Non-pigmented ciliary epithelial cell (primary cell): ENCODE measurements at regions not wholly inside any gene's neighbourhood (a gene's known extent, or its start where the extent isn't known, plus 50 kb on each side); places are given as distances from the start of the nearest gene placed in this dataset.

ENCODE experiments used
- DNase-seq: peaks from one replicate; pipeline ENCODE4 v3.0.0-alpha.2; 2010; ENCODE audit warnings: low read depth

DNA sequence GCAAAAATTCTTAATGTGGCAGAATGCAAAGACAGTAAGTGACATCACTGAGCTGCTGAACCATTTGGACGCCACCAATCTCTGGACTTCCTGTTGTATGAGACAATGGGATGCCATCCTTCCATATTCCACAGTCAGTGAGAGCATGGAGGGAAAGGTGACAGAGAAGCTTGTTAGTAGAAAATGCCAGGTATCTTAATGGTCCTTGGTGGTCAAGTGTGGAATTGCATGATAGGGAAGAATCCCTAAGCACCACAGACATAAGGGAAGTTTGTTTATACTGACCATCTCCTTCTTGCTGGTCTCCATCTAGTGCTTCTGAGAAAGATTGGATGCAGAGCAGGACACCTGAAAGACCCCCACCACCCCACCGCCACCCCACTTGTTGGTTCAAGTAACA is 1410.0 kb upstream of the TMEM132C start:
- no peak for DNase-seq

DNA sequence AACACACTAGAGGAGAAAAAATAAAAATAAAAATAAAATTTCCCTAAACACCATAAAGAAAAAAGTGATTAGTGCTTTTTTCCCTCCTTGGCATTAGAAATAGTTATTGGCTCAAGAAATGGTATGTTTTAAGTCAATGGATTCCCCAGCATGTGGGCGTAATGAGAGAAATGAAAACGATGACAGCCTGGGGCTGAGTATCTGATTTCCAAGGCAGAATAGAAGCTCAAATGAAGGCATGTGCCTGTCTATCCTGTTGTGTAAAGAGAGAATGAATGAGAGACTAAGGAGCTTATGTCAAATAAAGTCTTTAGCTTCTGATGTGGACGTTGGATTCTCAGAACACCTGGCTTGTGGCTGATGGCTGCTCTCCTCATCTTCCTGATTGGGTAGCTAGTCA is 1408.4 kb upstream of the TMEM132C start:
- DNase-seq = no peak

DNA sequence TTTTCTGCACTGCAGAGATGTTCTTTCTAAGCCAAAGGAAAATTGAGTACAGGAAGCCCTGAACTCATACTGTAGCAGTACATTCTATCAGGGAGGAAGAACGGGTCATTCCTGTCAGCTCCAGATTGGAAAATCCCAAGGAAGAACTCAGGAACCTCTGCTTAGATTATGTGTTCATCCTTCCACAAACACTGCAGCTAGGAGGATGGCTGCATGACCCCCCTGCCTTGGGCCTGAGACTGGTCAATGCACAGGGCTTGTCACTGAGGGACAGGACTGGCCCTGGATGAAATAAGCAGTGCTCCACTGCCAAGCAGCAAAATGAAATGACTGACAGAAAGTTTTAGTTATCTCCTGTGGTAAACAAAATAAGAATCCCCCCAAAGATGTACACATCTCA is 1406.8 kb upstream of the TMEM132C start:
- DNase-seq = no peak

DNA sequence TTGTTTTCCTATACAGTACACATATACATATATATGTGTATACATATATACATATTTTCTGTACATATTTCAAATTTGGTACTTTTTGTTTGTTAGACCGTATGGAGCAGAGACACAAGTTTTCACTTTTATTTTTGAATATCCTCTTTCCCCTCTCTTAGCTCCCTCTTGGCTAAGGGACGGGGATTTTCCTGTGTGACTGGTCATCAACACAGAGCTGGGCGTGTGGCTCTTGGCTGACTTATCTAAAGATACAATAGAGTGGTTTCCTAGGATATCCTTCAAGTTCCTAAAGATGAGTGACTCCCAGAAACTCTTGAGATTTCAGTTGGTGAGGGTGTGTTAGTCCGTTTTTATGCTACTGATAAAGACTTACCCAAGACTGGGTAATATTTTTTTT is 1404.5 kb upstream of the TMEM132C start:
- DNase-seq = no peak

DNA sequence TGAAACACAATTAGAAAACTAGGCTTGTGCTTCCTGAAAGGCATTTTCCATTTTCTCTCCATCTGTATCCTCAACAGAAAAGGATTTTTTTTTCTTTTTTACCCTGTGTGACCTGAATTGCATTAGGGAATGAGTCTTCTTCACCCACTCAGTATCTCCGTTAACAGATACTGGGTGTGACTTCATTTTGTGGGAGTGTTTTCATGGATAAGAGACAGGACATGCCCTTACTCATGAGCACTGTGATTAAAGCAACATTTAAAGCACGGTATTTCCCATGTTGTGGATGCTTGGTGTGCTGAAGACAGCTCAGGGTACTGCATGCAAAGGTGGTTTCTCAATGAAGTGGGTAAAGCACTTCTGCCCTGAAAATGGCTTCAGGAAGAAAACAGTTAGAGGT is 1397.3 kb upstream of the TMEM132C start:
- DNase-seq = no peak

DNA sequence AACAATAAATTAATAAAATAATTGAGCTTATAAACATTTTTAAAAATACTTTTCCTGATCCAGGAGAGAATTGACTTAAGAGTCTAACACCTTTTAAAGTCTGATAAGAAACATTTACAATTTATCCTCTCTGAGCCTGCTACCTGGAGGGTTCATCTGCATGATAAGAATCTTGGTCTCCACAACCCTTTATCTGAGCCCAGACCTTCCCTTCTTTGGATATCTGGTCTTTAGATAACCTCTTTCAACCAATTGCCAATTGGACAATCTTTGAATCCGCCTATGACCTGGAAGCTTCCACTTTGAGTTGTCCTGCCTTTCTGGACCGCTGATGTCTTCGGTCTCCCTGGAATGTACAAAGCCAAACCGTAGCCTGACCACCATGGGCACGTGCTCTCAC is 1393.3 kb upstream of the TMEM132C start:
- DNase-seq = no peak

DNA sequence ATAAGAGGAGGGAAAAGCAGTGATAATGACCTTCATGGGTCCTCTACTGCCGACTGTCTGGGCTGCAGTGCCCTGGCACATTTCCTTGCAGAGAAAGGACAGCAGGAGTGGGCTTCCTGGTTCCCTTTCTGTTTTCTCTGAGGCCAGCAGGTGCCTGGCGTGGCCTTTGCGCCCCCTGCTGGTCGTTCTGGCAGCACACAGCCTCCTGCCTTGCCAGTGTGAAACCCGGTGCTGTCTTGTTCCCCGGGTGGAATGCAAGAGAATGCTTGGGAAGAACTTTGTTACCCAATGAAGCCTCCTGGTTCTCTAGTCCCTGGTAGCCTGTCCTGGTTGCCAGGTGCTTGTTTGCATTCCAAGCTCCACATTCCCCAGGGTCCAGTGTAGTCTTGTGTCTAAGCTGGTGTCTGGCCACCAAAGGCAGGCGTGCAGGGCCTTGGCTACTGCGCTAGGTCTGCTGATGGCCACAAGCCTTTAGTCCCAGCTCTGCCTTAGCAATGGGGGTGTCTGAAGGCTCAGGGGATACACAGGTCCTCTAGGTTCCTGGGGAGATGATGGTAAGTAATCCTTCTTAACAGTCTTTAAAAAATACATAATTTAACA is 1392.4 kb upstream of the TMEM132C start:
- no peak for DNase-seq

DNA sequence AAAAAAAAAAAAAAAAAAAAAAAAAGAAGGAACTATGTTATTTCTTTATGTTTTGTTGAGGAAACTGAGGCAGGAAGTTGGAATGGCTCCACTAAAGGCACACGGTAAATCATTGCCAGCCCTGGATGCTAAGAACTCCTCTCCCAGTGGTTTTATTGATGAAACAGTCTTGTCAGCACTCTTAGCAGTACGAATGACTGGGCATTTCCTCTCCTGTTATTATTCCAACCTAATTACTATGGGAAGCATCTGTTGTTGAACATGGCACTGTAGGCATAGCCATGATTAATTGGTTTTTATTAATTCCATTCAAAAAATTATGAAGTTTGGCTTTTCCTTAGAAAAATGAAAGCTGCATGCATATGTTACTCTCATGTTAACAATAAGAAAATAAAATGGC is 1387.1 kb upstream of the TMEM132C start:
- DNase-seq = no peak

DNA sequence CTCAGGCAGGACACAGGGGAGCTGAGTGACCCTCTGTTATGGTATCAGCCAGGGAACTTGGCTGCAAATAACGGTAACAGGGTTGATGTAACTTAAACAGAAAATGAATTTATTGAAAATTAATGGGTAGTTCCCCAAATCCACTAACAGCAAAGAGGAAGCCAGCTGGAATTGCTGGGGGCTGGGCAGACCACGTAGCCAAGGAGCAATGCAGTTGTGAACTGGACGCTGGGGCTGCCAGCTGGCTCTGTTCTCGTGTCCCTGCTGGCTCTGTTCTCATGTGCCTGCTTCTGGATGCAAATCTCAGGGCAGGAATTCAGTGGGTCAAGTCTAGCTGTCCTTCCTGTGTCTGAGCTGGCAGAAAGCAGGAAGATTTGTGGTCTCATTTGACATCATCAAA is 1383.3 kb upstream of the TMEM132C start:
- DNase-seq = no peak

DNA sequence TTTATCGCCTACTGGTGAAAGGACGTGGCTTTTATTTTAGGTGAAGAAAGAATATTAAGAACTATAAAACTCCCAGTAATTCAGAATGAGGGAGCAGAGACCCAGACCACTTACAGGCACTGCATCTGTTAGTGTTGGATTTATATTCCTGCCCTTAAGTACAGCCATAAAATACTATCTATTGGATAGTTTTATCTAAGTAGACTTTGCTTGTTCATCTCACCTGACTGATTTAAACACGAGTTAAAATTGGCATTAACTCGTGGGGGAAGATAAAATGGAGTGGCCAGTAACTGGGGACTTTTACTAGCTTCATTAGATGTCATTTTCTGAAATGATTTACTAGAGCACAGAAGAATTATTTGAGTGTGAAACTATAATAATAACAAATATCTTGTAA is 1377.5 kb upstream of the TMEM132C start:
- no peak for DNase-seq

DNA sequence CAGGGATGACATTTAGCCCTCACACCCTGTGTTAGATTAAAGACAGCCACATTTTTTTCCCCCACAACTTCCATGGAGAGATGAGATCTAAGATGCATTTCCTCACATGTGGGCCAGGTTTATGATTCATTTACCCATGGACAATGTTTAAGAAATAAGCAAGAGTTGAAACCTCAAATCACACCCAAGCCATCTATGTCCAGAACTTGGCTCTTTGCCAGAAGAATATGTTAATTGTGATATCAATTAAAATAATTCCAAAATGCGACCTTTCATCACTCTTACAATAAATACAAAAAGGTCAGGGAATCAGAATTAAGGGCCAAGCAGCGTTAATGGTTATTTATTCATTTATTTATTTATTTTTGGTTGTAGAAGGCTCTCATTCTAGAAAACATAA is 1376.9 kb upstream of the TMEM132C start:
- no peak for DNase-seq

DNA sequence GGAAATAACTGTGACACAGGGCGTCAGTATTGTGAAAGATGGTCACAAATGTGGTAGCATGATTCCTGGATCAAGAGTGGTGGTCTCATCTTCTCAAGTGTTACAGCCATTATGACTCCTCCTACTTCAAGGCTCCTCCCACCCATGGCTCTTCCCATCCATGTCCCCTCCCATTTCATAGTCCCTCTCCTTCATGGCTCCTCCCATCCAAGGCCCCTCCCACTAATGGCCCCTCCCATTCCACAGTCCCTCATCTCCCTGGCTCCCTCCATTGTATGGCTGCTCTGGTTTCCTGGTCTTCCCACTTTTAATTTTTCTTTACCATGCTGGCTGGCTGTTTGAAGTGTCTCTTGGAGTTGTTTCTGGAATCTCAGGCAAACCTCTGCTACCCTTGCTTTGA is 1375.2 kb upstream of the TMEM132C start:
- DNase-seq = no peak

DNA sequence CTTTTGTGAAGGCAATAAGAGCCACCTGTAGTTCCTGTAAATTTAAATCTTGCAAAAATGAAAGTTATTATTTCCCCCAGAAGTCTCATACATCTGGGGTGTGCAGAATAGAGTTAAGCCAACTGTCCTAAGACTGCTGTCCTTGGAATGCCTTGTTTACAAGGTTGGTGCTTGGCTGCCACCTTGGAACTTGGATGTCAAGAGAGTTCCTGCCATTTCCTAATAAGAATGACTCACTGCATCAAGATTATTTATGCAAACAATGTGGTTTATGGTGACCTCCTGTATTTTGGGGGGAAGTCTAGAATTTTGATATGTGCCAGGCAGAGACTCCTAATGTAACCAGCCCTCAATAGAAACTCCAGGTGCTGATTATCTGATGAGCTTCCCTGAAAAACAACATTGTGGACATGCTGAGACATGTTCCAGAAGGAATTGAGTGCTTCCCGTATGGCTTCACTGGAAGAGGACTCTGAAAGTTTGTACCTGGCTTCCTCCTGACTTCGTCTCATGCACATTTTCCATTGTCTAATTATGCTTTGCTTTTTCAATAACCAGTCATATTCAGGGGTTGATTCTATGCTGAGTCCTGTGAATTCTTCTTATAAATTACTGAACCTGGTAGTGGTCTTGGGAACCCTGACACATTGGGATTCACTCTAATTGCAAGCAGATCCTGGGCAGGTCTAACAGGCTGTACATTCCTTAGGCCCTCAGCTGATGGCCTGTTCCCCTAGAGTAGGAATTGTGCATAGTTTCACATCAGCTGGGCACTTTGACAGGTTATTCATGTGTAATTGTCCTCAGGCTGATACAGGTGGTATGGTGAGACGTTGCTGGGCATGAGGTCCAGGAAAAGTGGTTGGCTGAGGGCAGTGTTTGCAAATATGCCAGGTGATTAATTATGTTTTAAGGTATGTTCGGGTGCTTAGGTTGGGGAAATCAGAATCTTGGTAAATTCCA is 1370.7 kb upstream of the TMEM132C start:
- no peak for DNase-seq

DNA sequence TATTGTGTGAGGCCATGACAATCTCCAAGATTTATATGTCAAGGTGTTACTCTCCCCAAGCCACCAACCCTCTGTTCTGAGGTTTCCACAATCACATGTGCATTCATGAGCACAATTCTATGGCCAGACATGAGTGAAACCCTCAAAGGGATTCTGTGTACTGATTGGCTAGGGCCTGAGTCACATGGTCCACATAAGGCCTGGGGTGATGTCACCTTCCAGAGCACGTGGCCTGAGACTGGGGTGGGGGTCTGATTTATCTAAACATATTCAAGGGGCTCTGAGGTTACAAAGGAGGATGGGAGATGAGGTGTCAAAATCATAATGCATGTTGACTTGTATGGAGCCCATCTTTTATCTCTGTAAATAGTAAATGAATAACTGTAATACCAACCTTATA is 1369.9 kb upstream of the TMEM132C start:
- DNase-seq = no peak

DNA sequence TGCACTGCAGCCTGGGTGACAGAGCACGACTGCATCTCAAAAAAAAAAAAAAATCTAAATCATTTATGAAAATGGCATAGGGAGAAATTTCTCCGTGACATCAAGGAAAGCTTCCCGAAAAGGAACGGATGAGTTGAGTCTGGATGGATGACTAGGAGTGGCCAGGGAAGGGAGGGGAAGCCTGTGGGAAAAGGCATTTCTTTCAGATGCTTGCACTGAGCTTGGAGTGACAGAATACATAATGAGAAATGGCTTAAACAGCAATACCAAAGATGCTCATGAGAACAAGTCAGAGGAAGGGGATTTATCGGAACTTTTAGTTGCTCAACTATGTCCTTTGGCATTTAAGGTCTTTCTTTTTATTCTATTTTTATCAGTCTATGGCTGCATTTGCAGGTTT is 1369.2 kb upstream of the TMEM132C start:
- no peak for DNase-seq

DNA sequence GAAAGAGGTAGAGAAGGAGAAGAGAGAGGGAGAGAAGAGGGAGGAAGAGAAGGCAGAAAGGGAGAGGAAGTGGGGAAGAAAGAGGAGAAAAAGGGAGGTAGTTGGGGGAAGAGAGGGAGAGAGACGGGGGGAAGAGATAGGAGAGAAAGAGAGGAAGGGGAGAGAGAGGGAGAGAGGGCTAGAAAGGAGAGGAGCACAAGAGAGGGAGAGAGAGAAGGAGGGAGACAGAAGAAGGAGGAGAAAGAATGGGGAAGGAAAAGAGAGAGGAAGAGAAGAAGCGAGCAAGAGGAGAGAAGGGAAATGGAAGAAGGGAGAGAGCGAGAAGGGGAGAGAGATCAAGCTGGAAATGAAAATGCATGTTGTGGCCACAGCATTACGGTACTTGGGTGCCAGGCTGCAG is 1368.4 kb upstream of the TMEM132C start:
- DNase-seq = no peak

DNA sequence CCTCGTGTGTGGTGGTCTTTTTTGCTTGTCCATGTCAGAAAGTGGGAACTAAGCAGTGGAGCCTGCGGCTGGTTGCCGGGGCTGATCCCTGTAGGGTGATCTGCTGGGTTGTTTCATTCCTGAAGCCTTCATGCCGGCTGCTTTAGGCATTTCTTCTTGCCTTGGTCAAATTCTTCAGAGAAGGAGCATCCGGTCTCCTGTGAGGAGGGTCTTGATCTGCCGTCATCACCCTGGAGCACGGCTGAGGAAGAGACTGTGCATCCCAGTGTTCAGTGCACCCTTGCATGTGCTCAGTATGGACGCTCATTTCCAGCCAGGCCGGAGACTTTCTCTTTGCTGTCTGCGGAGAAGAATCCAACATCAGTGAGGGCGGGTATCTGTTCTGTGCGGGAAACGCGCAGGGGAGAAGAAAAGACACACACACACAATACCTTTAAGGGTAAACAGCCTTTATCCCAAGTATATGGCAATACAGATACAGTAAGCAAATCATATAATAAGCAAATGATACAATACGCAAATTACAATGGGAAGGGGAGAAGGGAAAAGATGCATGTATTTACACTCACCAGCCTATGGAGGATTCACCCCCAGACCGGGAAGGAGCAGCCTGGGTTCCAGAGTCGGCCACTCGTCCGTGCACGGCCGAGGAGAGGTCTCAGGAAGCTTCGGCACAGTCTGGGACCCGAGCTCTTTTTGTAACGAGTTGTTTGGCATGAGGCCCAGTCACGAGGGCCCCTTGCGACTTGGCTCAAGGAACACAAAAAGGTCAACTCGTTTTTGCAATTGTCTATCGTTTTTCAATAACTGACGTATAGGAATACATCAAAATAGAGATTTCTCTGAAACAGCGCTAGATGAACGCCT is 1366.8 kb upstream of the TMEM132C start:
- no peak for DNase-seq

DNA sequence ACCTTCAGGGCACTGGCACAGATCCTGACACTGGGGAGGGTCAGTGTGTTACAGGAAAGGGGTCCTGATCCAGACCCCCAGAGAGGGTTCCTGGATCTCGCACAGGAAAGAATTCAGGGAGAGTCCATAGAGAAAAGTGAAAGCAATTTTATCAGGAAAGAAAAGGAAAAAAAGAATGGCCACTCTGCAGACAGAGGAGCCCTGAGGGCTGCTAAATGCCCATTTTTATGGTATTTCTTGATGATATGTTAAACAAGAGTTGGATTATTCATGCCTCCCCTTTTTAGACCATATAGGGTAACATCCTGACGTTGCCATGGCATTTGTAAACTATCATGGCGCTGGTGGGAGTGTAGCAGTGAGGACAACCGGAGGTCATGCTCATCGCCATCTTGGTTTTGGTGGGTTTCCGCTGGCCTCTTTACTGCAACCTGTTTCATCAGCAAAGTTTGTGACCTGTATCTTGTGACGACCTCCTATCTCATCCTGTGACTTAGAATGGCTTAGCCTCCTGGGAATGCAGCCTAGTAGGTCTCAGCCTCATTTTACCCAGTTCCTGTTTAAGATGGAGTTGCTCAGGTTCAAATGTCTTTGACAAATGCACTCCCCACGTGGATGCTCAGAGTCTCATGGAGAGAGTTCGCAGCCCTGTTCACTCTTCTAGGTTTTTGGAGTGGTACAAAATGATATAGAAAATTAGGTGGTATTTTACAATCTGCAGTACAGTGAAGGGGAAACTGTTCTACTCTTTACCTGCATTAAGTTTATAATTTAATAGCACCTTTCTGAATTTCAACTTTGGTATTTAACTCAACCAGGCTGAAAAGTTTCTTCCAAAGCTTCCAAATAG is 1363.7 kb upstream of the TMEM132C start:
- no peak for DNase-seq

DNA sequence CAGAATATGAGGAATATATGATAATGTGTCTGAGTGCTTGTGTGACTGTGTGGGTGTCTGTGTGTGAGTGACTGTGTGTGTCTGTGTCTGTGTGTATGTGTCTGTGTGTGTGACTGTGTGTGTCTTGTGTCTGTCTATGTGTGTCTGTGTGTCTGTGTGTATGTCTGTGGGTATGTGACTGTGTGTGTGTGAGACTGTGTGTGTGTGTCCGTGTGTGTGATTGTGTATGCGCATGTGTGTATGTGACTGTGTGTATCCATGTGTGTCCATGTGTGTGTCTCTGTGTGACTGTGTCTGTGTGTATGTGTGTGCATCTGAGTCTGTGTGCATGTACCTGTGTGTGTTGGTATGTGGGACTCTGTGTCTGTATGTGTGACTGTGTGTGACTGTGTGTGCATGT is 1361.2 kb upstream of the TMEM132C start:
- no peak for DNase-seq

DNA sequence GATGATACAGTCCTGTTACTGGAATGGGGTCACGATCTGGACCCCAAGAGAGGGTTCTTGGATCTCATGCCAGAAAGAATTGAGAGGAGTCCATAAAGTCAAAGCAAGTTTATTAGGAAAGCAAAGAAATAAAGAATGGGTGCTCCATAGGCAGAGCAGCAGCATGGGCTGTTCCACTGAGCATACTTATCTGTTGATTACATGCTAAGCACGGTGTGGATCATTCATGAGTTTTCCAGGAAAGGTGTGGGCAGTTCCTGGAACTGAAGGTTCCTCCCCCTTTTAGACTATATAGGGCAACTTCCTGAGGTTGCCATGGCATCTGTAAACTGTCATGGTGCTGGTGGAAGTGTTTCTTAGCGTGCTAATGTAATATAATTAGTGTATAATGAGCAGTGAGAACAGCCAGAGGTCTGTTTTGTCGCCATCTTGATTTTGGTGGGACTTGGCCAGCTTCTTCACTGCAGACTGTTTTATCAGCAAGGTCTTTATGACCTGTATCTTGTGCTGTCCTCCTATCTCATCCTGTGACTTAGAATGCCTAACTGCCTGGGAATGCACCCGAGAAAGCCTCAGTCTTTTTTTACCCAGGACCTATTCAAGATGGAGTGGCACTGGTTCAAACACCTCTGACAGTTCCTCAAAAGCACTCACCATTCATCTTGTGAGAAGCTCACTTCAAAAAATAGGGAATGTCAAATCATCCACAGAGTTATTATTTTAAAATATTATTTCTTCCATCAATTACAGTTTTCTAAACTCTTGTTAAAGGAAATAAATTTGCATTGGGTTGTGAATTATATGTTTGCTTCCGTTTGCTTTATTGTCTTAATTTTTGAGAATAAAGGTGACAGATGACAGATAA is 1358.8 kb upstream of the TMEM132C start:
- no peak for DNase-seq

DNA sequence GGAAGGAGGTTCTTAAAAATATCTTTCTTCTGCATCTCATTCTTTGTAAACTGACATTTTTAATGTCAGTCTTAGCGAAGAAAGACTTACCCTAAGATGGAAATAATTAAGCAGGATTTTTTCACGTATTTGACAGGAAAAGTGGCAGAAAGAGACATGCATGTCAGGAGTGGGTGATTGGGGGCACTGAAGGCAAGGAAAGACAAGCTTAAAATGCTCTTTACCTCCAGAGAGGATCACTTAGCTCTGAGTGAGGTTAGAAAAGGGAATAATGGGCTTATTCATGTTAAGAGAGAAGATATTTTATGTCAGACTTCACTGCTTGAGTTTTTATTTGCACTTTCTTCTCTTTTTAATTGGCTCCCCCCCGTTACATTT is 1358.2 kb upstream of the TMEM132C start:
- DNase-seq = no peak
